GM23248 (cell line): ENCODE measurements at regions not wholly inside any gene's neighbourhood (a gene's known extent, or its start where the extent isn't known, plus 50 kb on each side); places are given as distances from the start of the nearest gene placed in this dataset.

ENCODE experiments used
- EZH2 ChIP-seq: fragments of 200-600 bp; sonication (generic); IDR thresholded peaks from 2 replicates; pipeline ENCODE4 v1.6.1; 2018; ENCODE audit warnings: antibody characterized with exemption, mild to moderate bottlenecking; ENCODE audit not compliant: insufficient read depth, poor library complexity, severe bottlenecking
- EZH2phosphoT487 ChIP-seq: fragments of 200-600 bp; sonication (generic); IDR thresholded peaks from 2 replicates; pipeline ENCODE4 v1.6.1; 2018; ENCODE audit warnings: antibody characterized with exemption, moderate library complexity, mild to moderate bottlenecking, low read depth; ENCODE audit not compliant: insufficient read depth

DNA sequence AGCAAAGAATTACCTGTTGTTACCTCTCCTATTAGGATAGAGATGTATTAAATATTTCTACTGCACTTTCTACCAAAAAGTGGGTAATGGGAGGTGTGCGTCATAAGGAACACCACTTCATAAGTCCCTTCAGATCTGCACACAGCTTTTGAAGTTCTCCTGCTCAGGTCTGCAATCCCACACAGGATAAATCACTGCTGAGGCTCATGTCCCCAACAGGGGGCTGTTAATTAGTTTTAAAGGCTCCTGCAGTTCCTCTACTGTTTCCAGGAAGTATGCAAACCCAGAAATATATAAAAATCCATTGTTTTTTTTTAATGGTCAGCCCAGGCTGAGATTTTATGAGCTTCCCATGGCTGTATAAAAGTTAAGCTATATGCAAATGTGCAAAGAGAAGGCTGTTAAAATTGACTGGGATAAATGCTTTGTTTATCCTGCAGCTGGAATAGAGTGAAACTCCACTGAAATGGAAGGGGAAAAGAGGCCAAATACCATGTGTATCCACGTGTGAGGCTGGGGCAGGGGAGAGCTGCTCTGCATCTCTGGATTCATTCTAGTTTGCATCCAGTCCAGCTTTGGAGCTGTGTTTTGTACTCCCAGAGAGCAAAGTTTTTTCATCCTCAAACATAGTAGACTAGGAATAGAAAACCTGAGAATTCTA lies 903.7 kb downstream of the TDRD15 start:
- TF ChIP-seq EZH2, result no peak
- TF ChIP-seq EZH2phosphoT487, result no peak
